ENCODE measurements at regions not wholly inside any gene's neighbourhood (a gene's known extent, or its start where the extent isn't known, plus 50 kb on each side); places are given as distances from the start of the nearest gene placed in this dataset.

DNA sequence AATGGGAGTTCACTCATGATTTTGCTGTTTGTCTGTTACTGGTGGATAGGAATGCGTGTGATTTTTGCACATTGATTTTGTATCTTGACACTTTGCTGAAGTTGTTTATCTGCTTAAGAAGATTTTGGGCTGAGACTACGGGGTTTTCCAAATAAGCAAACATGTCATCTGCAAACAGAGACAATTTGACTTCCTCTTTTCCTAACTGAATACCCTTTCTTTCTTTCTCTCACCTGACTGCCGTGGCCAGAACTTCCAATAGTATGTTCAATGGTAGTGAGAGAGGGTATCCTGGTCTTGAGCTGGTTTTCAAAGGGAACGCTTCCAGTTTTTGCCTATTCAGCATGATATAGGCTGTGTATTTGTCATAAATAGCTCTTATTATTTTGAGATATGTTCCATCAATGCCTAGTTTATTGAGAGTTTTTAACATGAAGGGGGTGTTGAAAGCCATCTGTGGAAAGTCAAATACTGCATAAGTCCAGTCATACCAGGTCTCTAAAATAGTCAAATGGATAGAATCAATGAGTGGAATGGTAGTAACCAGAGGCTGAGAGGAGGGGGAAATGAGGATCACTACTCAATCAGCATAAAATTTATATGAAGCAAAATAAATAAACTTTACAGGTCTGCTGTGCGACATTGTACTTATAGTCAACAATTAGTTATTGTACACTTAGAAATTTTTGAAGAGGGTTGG, 610.4 kb upstream of the ADGRB3 start:
- TF ChIP-seq, protein P1, sequence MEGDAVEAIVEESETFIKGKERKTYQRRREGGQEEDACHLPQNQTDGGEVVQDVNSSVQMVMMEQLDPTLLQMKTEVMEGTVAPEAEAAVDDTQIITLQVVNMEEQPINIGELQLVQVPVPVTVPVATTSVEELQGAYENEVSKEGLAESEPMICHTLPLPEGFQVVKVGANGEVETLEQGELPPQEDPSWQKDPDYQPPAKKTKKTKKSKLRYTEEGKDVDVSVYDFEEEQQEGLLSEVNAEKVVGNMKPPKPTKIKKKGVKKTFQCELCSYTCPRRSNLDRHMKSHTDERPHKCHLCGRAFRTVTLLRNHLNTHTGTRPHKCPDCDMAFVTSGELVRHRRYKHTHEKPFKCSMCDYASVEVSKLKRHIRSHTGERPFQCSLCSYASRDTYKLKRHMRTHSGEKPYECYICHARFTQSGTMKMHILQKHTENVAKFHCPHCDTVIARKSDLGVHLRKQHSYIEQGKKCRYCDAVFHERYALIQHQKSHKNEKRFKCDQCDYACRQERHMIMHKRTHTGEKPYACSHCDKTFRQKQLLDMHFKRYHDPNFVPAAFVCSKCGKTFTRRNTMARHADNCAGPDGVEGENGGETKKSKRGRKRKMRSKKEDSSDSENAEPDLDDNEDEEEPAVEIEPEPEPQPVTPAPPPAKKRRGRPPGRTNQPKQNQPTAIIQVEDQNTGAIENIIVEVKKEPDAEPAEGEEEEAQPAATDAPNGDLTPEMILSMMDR (IDR thresholded peaks at IDR 0.05; ENCODE audit: low read depth, low read length): no peak
- TF ChIP-seq EZH2phosphoT487 (IDR thresholded peaks at IDR 0.05; ENCODE audit: low read depth): no peak
